Lower leg skin (tissue), 4 donors: ENCODE measurements at regions not wholly inside any gene's neighbourhood (a gene's known extent, or its start where the extent isn't known, plus 50 kb on each side); places are given as distances from the start of the nearest gene placed in this dataset.

Source experiments
- DNase-seq, 2 donors: peaks; one replicate each; pipeline ENCODE4 v3.0.0-alpha.2; 2019; ENCODE audit warnings: low spot score in 2 of 2
- H3K4me3 ChIP-seq: fragments of 200-600 bp; sonication (generic); 2 replicates; pipeline ENCODE4 v1.5.1; 2017; ENCODE audit warnings: mild to moderate bottlenecking, low read depth; ENCODE audit not compliant: poor library complexity, severe bottlenecking
- CTCF ChIP-seq, 3 donors: fragments of 450-650 bp; IDR thresholded peaks; one replicate each; pipeline ENCODE4 v1.5.1; 2016; ENCODE audit warnings: antibody characterized with exemption in 3 of 3, mild to moderate bottlenecking in 3 of 3, moderate library complexity in 2 of 3
- POLR2A ChIP-seq, 2 donors: fragments of 450-650 bp; IDR thresholded peaks; one replicate each; pipeline ENCODE4 v1.6.1; 2016 to 2017; ENCODE audit warnings: antibody characterized with exemption in 2 of 2, mild to moderate bottlenecking in 1 of 2, moderate library complexity in 1 of 2
- WGBS, 2 donors: methylation state at CpG; one replicate each; pipeline ENCODE4 v1.1.5; 2018; 5-methylcytosine and 5-hydroxymethylcytosine counted together
- intact Hi-C: fragments of 100-400 bp; cut with DNase I; formaldehyde crosslinking; loops from one replicate; pipeline ENCODE4 v1.15.0; 2023; ENCODE audit warnings: low total_unique reads

DNA sequence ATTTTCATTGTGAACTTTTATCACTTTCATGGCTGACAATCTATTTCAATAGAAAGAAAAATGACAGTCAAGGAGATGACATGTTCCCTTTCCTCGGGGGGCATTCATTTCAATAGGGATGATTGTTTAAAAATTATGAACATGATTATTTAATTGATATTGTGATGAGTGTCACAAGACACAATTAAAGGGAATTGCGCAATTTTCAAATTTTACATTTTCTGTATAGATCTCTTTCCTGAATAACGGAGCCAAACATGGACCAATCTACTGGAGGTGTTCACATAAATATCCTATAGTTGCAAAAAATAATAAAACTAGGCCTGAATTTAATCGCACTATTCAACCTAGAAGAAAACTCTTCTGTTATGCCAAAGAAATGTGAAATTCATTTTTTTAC is 1274.6 kb downstream of the SLITRK5 start:
- DNase-seq, result no peak
- intact Hi-C loops, result no loop called here
- TF ChIP-seq CTCF (IDR thresholded peaks at IDR 0.05) (no peak), POLR2A (IDR thresholded peaks at IDR 0.05) (no peak)
- 89 to 91% methylated on average over 4 of the region's 4 CpGs for WGBS, 2 donors
- H3K4me3 ChIP-seq, result no peak overlapping the region

GRCh38 chr13:88948501-88948900 is 1277.3 kb downstream of the SLITRK5 start:
- DNase-seq, result no peak

GRCh38 chr13:88958821-88959220 is 1287.7 kb downstream of the SLITRK5 start:
- no peak for DNase-seq
- intact Hi-C loops, result no loop called here
- H3K4me3 ChIP-seq, result no peak overlapping the region
- TF ChIP-seq POLR2A (IDR thresholded peaks at IDR 0.05) (no peak), CTCF (IDR thresholded peaks at IDR 0.05) (no peak)
- WGBS, 2 donors, result 11 to 29% methylated on average over 2 of the region's 2 CpGs

More at GRCh38 chr13:88948501-88948900, 1277.3 kb downstream of the SLITRK5 start:
- 42 to 47% methylated on average over 3 of the region's 3 CpGs for WGBS, 2 donors
- TF ChIP-seq POLR2A (IDR thresholded peaks at IDR 0.05) (no peak), CTCF (IDR thresholded peaks at IDR 0.05) (no peak)
- intact Hi-C loops, result no loop called here
- no peak overlapping the region for H3K4me3 ChIP-seq

GRCh38 chr13:88976466-88976865 is 1305.3 kb downstream of the SLITRK5 start:
- H3K4me3 ChIP-seq, result no peak overlapping the region
- intact Hi-C loops, result no loop called here
- DNase-seq, result no peak
- 72 to 76% methylated on average over 4 of the region's 4 CpGs for WGBS, 2 donors
- TF ChIP-seq POLR2A (IDR thresholded peaks at IDR 0.05) (no peak), CTCF (IDR thresholded peaks at IDR 0.05) (no peak)

DNA sequence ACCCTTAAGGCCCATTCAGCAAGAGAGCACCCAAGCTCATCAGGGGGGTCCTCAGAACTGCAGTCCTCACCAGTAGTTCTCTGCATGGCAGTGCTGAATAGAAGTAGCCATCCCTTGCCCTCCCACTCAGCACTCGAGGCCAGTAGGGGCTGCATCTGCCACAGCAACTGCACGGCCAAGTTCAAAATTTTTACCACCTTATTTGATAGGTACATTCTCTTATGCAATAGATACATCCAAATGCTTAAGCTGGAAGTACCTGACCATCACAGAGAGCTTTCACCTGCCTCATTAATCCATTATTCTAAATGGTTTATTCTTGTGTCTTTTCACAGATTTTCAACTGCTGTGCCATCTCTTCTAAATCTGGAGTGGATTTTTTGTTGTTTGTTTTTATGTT is 1307.4 kb downstream of the SLITRK5 start:
- 84 to 90% methylated on average over 2 of the region's 2 CpGs for WGBS, 2 donors
- intact Hi-C loops, result no loop called here
- no peak overlapping the region for H3K4me3 ChIP-seq
- TF ChIP-seq POLR2A (IDR thresholded peaks at IDR 0.05), result no peak
- no peak for TF ChIP-seq CTCF (IDR thresholded peaks at IDR 0.05)
- DNase-seq, result no peak

GRCh38 chr13:88979465-88980175 is 1308.4 kb downstream of the SLITRK5 start:
- no peak for TF ChIP-seq POLR2A (IDR thresholded peaks at IDR 0.05)
- TF ChIP-seq CTCF (IDR thresholded peaks at IDR 0.05), result no peak
- intact Hi-C loops, result no loop called here
- no peak for DNase-seq
- no peak overlapping the region for H3K4me3 ChIP-seq
- WGBS, 2 donors, result 27 to 32% methylated on average over 7 of the region's 7 CpGs
